Sigmoid colon (tissue), 4 donors: ENCODE measurements at regions not wholly inside any gene's neighbourhood (a gene's known extent, or its start where the extent isn't known, plus 50 kb on each side); places are given as distances from the start of the nearest gene placed in this dataset.

Experiments used
- CTCF ChIP-seq, 4 experiments: fragments of 450-650 bp in 3 of 4; fragments of 200-600 bp in 1 of 4; IDR thresholded peaks; one replicate each; pipeline ENCODE4 v1.5.1; 2016 to 2019; ENCODE audit warnings: antibody characterized with exemption in 4 of 4, mild to moderate bottlenecking in 3 of 4, moderate library complexity in 2 of 4
- EP300 ChIP-seq, 4 donors: sonication (generic); formaldehyde crosslinking; IDR thresholded peaks; one replicate each; pipeline ENCODE4 v1.6.1; 2017; ENCODE audit warnings: antibody characterized with exemption in 4 of 4
- POLR2A ChIP-seq, 2 donors: fragments of 450-650 bp; IDR thresholded peaks; one replicate each; pipeline ENCODE4 v1.6.1; 2016; ENCODE audit warnings: antibody characterized with exemption in 2 of 2, mild to moderate bottlenecking in 2 of 2, moderate library complexity in 2 of 2
- POLR2AphosphoS5 ChIP-seq, 4 donors: sonication (generic); formaldehyde crosslinking; IDR thresholded peaks; one replicate each; pipeline ENCODE4 v1.6.1; 2017; ENCODE audit warnings: antibody characterized with exemption in 4 of 4

- TF ChIP-seq CTCF (IDR thresholded peaks at IDR 0.05) (no peak), EP300 (IDR thresholded peaks at IDR 0.05) (no peak), POLR2AphosphoS5 (IDR thresholded peaks at IDR 0.05) (no peak), POLR2A (IDR thresholded peaks at IDR 0.05) (no peak)
Measured at GRCh38 chr2:129318581-129319421, 660.7 kb upstream of the RAB6C start.
